HG03103 (cell line): ENCODE measurements at regions not wholly inside any gene's neighbourhood (a gene's known extent, or its start where the extent isn't known, plus 50 kb on each side); places are given as distances from the start of the nearest gene placed in this dataset.
A peak's percentile ranks its signal among the peaks of the same experiment; 100 is the strongest.
"Not testable (repeated sequence)": the region's sequence is repeated elsewhere in the genome, so short reads cannot be mapped to it uniquely, and the experiment has no call there.

Experiments used
- ATAC-seq: cut with Tn5 transposase; IDR thresholded peaks from one replicate; pipeline ENCODE4 v1.9.1; 2021; ENCODE audit warnings: low read depth; ENCODE audit not compliant: unreplicated experiment

DNA sequence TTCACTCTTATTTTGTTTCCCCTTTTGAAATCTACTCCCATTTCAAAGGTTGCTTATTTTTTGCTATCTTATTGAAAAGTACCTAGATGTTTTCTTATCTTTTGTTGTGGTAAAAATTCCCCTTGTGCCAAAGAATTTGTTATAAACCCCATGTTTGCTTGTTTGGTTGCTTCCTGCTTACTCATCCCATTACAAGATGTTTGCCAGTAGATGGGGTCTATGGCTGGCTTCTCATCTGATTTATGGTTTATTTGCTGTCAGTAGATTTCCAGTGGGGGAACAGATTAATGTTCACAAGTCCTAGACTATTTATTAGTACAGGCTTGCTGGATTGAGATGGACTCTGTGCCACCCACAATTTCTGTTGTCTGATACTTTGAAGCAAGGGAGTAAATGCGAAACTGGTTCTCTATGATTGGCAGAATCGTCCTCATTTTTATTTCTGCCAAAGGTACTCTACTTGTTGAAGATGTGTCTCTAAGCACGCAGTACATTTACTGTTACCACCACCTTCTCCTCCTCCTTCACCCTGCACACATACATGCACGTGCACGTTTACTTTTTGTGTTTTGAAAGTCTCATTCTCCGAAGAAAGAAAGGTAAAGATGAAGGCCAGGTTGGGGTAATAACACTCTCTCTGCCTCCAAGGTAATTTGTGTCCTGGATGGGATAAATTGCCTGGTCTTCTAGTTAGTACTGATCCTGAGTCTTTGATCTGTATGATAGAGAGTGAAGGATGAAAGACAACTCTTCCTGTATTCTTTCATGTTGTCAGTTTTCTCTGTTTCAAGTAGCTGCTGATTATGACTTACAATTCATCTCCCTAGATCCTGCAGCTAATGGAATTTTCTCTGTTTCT is 117.2 kb upstream of the ATP2B1 start:
- no peak for ATAC-seq

DNA sequence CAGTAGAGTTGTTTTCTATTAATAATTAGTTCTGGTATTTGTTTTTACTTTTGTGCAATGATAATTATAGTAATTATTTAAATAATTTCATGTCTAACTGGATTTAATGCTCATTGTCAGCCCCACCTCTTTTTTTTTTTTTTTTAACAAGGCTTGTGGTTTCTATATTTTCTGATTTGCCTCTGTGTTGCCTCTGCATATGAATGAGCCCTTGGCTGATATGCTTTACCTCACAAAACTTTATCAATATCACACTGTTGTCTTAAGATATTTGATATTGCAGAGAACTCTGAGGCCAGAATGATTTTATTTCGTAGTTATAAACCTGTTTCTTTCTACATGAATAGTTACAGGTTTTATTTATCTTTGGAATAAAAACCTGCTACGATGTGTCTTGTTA is 116.2 kb upstream of the ATP2B1 start:
- ATAC-seq, result no peak

- not testable (repeated sequence) for ATAC-seq
Observed at GRCh38 chr12:89822992-89823391, 114.4 kb upstream of the ATP2B1 start.

DNA sequence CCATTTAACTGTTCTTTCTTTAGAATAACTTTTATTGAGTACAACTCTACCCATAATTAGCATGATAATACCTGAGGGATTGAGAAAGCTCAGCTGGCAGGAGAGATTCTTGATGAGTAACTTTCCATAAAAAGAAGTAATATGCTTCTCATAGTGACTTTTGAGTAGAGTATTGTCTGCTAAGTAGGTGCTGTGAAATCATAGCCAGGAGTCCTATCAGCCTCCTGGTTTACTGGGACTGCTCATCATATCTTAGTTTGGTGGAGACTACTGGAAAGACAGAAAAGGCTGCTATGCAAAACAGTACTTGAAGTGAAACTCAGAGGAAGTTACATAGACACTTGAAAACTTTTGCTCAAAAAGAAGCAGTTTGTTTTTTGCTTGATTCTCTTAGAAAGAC is 113.3 kb upstream of the ATP2B1 start:
- ATAC-seq, result no peak

DNA sequence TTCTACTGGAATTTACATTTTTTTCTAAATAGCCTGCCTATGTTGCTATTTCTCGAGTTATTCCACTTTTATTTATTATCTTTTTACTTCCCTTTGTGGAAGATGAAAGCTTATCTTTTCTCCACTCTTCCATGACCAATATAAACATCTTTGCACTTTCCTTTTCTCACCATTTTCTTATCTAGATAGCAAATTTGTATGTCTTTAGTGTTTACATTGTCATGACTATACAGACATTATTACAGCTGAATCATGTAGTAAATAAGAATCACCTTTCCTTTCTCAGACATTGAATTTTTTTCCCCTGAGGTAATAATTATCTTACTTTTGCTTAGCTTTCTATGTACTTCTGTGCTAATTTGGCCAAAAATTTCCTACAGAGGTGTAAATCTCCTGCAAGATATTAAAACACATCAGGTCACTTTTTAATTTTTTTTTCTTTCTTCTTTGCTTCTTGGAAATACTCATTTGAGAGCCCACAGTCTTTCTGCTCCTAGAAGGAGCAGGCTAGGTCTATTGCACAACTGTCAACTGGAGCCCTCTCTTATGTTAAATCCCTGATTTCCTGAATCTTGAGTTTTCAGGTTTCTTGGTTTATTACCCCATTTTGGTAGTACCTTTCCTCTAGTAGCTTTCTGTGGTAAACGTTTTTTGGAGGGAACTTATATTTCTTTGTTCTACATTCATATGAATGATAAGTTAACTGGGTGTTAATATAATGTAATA is 109.0 kb upstream of the ATP2B1 start:
- ATAC-seq, result no peak

- no peak for ATAC-seq
Observed at GRCh38 chr12:89815225-89815624, 106.6 kb upstream of the ATP2B1 start.

- no peak for ATAC-seq
Observed at GRCh38 chr12:89803412-89803811, 94.8 kb upstream of the ATP2B1 start.

- ATAC-seq, result no peak
Observed at GRCh38 chr12:89801284-89801683, 92.6 kb upstream of the ATP2B1 start.

DNA sequence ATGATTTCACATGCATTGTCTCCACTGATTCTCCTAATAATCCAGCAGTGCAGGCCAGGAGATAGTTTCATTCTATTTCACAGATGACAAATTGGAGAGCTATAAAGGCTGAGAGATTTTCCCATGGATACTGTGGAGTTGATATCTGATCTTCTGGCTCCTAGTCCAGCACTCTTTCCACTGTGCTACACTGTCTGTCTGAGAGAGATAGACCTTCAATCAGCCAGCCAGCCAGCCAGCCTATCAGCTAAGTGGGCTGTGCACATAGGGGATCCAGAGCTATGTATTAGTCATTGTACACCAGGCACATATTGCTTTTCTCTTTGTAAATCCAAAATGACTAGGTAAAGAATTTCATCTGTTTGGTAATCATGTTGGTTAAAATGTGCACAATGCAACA is 91.8 kb upstream of the ATP2B1 start:
- no peak for ATAC-seq

- ATAC-seq, result no peak
Observed at GRCh38 chr12:89799316-89799715, 90.7 kb upstream of the ATP2B1 start.

DNA sequence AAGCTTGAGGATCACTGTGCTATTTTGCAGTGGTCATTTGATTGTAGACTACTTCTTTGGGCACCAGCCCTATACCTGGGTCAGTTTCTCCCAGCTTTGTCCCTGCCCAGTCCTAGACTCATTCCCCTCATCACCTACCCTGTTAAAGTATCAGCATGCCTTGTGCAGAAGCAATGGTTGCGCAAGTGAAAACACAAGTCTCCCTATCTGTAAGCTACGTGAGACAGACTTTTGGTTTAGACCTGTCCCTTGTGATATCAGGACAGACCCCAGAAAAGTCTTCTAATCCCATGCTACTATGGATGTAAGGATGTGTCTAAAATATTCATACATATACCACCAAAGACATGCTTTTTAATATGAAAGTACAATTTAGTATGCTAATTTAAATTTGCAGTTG is 88.8 kb upstream of the ATP2B1 start:
- ATAC-seq, result no peak

DNA sequence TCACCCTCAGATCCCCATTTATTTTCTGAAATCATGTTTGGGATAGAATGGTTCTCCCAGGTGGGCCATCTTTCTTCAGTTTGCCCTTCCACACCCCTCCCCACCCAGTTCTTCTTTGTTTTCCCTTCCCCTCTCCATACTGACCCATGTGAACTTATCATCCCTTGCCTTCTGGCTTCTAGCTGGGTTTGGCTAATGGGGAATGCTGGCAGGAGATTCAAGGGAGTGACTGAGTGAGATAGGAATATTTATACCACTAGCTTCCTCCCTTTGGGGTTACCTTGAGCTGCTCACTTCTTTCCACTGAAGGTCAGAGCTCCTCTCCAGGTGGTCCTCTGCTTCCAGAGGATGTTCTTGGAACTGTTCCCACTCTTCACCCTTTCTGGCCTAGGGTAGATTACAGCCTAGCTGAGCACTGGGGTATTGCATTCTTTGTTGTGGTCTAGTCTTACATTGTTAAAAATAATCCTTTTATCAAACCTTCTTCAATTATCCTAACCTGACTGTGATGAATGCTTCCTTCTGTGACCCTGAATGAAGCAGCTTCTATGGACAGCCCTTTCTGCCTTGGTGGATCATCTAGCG is 88.3 kb upstream of the ATP2B1 start:
- ATAC-seq, result no peak

DNA sequence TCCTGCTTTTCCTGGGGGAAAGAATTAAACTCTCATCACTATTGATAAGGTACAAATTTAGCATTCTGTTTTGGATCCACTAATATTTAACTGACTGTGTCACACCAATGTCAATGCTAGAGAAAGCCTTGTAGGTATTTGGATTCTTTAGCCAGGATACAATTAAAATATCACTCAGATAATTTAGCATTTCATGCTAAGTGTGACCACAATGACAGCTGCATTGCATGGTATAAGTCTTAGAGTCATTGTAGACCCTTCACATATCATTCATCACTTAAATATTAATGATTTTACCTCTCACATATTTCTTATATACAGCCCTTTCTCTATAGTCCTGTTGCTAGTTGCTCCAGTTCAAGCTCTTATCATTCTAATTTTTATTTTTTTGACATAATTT is 85.3 kb upstream of the ATP2B1 start:
- ATAC-seq, result no peak

DNA sequence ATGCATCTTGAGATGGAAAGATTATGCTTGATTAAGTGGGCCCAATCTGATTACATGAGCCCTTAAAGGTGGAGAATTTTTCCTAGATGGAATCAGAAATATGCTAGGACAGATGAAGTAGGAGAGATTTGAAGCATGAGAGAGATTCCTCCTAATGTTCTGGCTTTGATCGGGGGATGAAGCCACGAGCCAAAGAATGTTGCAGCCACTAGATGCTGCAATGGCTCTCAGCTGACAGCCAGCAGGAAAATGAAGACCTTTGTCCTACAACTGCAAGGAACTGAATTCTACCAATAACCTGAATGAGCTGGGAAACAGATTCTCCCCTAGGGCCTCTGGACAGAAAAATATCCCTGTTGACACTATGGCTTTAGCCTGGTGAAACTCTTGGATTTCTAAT is 82.6 kb upstream of the ATP2B1 start:
- ATAC-seq, result no peak

- ATAC-seq, result peak; percentile 76
Observed at GRCh38 chr12:89789862-89790261, 81.2 kb upstream of the ATP2B1 start.

DNA sequence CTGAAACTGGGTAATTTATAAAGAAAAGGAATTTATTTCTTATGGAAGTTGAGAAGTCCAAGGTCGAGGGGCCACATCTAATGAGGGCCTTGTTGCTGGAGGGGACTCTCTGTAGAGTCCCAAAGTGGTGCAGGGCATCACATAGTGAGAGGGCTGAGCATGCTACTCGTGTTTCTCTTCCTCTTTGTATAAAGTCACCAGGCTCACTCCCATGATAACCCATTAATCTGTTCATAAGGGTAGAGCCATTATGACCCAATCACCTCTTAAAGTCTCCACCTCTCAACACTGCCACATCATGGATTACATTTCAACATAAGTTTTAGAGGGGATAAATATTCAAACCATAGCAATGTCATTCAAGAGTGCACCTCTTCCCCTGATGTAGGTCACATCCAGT is 79.1 kb upstream of the ATP2B1 start:
- no peak for ATAC-seq

GRCh38 chr12:89786177-89786810 is 77.7 kb upstream of the ATP2B1 start:
- ATAC-seq, result no peak

DNA sequence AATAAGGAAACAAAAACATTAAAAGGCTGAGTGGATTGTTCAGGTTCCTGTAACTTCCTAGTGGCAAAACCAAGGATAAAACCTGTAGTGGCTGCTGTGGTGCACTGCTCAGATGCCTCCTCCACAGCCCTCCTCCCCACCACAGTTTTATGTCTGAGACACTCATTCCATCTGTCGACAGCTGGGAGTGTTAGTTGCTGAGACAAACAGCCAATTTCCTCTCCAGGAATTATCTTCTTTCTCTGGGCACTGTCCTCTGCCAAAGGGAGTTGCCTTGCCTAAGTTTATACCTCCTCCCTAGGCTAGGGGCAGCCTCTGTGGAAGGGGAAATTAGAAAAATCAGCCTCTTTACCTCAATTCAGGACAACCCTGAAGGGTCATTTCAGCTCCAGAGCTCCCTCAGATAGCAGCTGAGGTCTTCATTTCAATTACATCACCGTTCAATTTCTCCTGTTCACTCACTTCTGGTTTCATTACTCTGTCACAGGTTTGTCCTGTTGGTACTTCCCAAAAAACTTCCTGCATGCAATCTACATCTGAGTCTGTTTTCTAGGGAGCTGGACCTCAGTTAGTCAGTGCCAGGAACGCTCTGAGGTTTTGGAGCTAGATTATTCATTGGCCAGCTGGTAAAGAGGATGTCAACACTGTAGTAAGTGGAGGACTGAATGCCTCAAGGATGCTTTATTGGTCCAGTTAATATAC is 74.9 kb upstream of the ATP2B1 start:
- no peak for ATAC-seq

DNA sequence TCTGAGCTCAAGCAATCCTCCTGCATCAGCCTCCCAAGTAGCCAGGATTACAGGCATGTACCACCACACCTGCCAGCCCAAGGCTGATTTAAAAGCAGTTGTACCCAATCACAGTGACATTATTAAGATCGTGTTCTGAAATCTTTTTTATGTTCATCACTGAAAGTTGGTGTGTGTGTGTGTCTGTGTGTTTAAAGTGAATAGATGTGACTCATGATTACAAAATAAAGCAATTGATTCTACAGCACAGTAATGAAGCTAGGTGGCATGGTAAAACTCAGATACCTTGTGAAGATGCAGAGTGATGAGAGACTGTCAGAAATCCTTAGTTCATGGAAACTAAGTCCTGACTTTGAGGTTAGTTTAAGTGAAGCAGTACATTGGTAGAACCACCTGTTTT is 74.2 kb upstream of the ATP2B1 start:
- ATAC-seq, result no peak

- ATAC-seq, result no peak
Observed at GRCh38 chr12:89781946-89782550, 73.4 kb upstream of the ATP2B1 start.
